IMR-90 (cell line): ENCODE measurements at regions not wholly inside any gene's neighbourhood (a gene's known extent, or its start where the extent isn't known, plus 50 kb on each side); places are given as distances from the start of the nearest gene placed in this dataset.

Experiments used
- ATAC-seq: fragments of 200-7000 bp; cut with Tn5 transposase; 2 replicates; pipeline ENCODE4 v1.9.1; 2020; ENCODE audit warnings: low read depth, mild to moderate bottlenecking, moderate library complexity
- BruUV-seq: library from RNA; stranded (reverse); fragments of 400-500 nt; replicated peaks from 2 replicates; lab custom pipeline; 2021; lab: Mats Ljungman, UMichigan
- CTCF ChIA-PET: fragments of 300-600 bp; formaldehyde crosslinking; extraction: SDS; loops from one replicate; lab custom pipeline; 2021; ENCODE audit warnings: antibody characterized with exemption; lab: Yijun Ruan, JAX
- POLR2A ChIA-PET: fragments of 300-600 bp; sonication (Branson Sonifier 250); formaldehyde crosslinking; loops from one replicate; lab custom pipeline; 2022; ENCODE audit warnings: antibody characterized with exemption; ENCODE audit not compliant: unreplicated experiment; lab: Charles Lee
- DNase-seq: peaks from one replicate; pipeline ENCODE4 v3.0.0; 2013
- H2AFZ ChIP-seq: replicated peaks from 2 replicates; pipeline ENCODE3; 2013; ENCODE audit warnings: low read length, mild to moderate bottlenecking; ENCODE audit not compliant: poor library complexity
- H2AK5ac ChIP-seq: 2 replicates; pipeline ENCODE4 v1.6.1; 2013; ENCODE audit warnings: low read depth, low read length, inconsistent platforms
- H2AK9ac ChIP-seq: replicated peaks from 2 replicates; pipeline ENCODE3; 2013; ENCODE audit warnings: mild to moderate bottlenecking, low read depth, low read length, moderate library complexity; ENCODE audit not compliant: poor library complexity
- H2BK120ac ChIP-seq: 2 replicates; pipeline ENCODE4 v1.6.1; 2013; ENCODE audit warnings: low read depth, low read length, inconsistent platforms
- H2BK15ac ChIP-seq: 3 replicates; pipeline ENCODE4 v1.6.1; 2013; ENCODE audit warnings: low read depth, low read length, inconsistent platforms
- H2BK20ac ChIP-seq: 2 replicates; pipeline ENCODE4 v1.6.1; 2013; ENCODE audit warnings: low read depth, mild to moderate bottlenecking, inconsistent platforms, low read length, moderate library complexity
- H2BK5ac ChIP-seq: 2 replicates; pipeline ENCODE4 v1.6.1; 2013; ENCODE audit warnings: mild to moderate bottlenecking, low read depth, low read length, inconsistent platforms; ENCODE audit not compliant: poor library complexity, severe bottlenecking
- H3K14ac ChIP-seq: replicated peaks from 2 replicates; pipeline ENCODE4 v1.6.1; 2013; ENCODE audit warnings: low read depth, low read length, inconsistent platforms
- H3K18ac ChIP-seq: 2 replicates; pipeline ENCODE4 v1.6.1; 2013; ENCODE audit warnings: low read depth, low read length, control low read depth
- H3K23ac ChIP-seq: 2 replicates; pipeline ENCODE4 v1.6.1; 2013; ENCODE audit warnings: low read depth, low read length, inconsistent platforms
- H3K27ac ChIP-seq: 2 replicates; pipeline ENCODE4 v1.5.1; 2013; ENCODE audit warnings: mild to moderate bottlenecking, control low read depth, low read length; ENCODE audit not compliant: insufficient read depth
- H3K27me3 ChIP-seq: 2 replicates; pipeline ENCODE4 v1.6.1; 2013; ENCODE audit warnings: low read length; ENCODE audit not compliant: control insufficient read depth, insufficient read depth
- H3K36me3 ChIP-seq: 2 replicates; pipeline ENCODE4 v1.6.1; 2013; ENCODE audit warnings: low read length, mixed read lengths; ENCODE audit not compliant: control insufficient read depth, insufficient read depth
- H3K4ac ChIP-seq: 2 replicates; pipeline ENCODE4 v1.6.1; 2013; ENCODE audit warnings: low read depth, low read length, inconsistent platforms
- H3K4me1 ChIP-seq: 2 replicates; pipeline ENCODE4 v1.6.1; 2013; ENCODE audit warnings: low read length, mixed read lengths; ENCODE audit not compliant: control insufficient read depth, insufficient read depth
- H3K4me2 ChIP-seq: 2 replicates; pipeline ENCODE4 v1.6.1; 2013; ENCODE audit warnings: low read depth, mild to moderate bottlenecking, control low read depth, low read length, moderate library complexity
- H3K4me3 ChIP-seq: 2 replicates; pipeline ENCODE4 v1.5.1; 2013; ENCODE audit warnings: low read depth, mild to moderate bottlenecking, control low read depth, low read length, moderate library complexity; ENCODE audit not compliant: insufficient read depth
- H3K56ac ChIP-seq: 2 replicates; pipeline ENCODE4 v1.6.1; 2013; ENCODE audit warnings: low read length, inconsistent platforms; ENCODE audit not compliant: insufficient read depth; ENCODE audit errors: extremely low read depth
- H3K79me1 ChIP-seq, 2 experiments: 2 replicates each; pipeline ENCODE4 v1.6.1; 2013; ENCODE audit warnings: low read length in 2 of 2, inconsistent platforms in 1 of 2, low read depth in 1 of 2
- H3K9ac ChIP-seq: 2 replicates; pipeline ENCODE4 v1.6.1; 2013; ENCODE audit warnings: low read depth, low read length, control low read depth
- H3K9me1 ChIP-seq: 2 replicates; pipeline ENCODE4 v1.6.1; 2013; ENCODE audit warnings: low read length, inconsistent platforms; ENCODE audit not compliant: insufficient read depth
- H3K9me3 ChIP-seq: 2 replicates; pipeline ENCODE4 v1.6.1; 2013; ENCODE audit warnings: low read length; ENCODE audit not compliant: control insufficient read depth, insufficient read depth
- H4K20me1 ChIP-seq: 2 replicates; pipeline ENCODE4 v1.6.1; 2013; ENCODE audit warnings: low read length, inconsistent platforms; ENCODE audit not compliant: insufficient read depth
- H4K5ac ChIP-seq: 2 replicates; pipeline ENCODE4 v1.6.1; 2013; ENCODE audit warnings: mild to moderate bottlenecking, low read depth, low read length, control low read depth
- H4K8ac ChIP-seq, 2 experiments: 2 replicates each; pipeline ENCODE4 v1.6.1; 2013; ENCODE audit warnings: low read depth in 2 of 2, low read length in 2 of 2, control low read depth in 1 of 2, inconsistent platforms in 1 of 2
- H4K91ac ChIP-seq: 2 replicates; pipeline ENCODE4 v1.6.1; 2013; ENCODE audit warnings: low read depth, low read length, inconsistent platforms; ENCODE audit not compliant: insufficient read depth
- BHLHE40 ChIP-seq: fragments of 150-350 bp; IDR thresholded peaks from 2 replicates; pipeline ENCODE4 v1.6.1; 2016; ENCODE audit warnings: mild to moderate bottlenecking, low read depth, low read length
- CHD1 ChIP-seq: IDR thresholded peaks from 2 replicates; pipeline ENCODE4 v1.6.1; 2012; ENCODE audit warnings: low read depth, low read length, improper control_type of control experiment
- FOS ChIP-seq: fragments of 150-350 bp; IDR thresholded peaks from 2 replicates; pipeline ENCODE4 v1.6.1; 2016; ENCODE audit warnings: low read depth, low read length
- MAFK ChIP-seq: IDR thresholded peaks from 2 replicates; pipeline ENCODE4 v1.6.1; 2012; ENCODE audit warnings: low read depth, low read length, improper control_type of control experiment
- MAZ ChIP-seq: IDR thresholded peaks from 2 replicates; pipeline ENCODE4 v1.6.1; 2012; ENCODE audit warnings: low read depth, mild to moderate bottlenecking, low read length, improper control_type of control experiment, moderate library complexity, borderline replicate concordance
- MXI1 ChIP-seq: IDR thresholded peaks from 2 replicates; pipeline ENCODE4 v1.6.1; 2012; ENCODE audit warnings: low read depth, mild to moderate bottlenecking, low read length, moderate library complexity, borderline replicate concordance
- NFE2L2 ChIP-seq: fragments of 150-350 bp; IDR thresholded peaks from 2 replicates; pipeline ENCODE4 v1.6.1; 2016; ENCODE audit warnings: low read depth, mild to moderate bottlenecking, low read length
- POLR2A ChIP-seq: IDR thresholded peaks from 2 replicates; pipeline ENCODE4 v1.6.1; 2012; ENCODE audit warnings: mild to moderate bottlenecking, low read depth, low read length
- RAD21 ChIP-seq: IDR thresholded peaks from 2 replicates; pipeline ENCODE4 v1.6.1; 2012; ENCODE audit warnings: low read length, improper control_type of control experiment
- RCOR1 ChIP-seq: IDR thresholded peaks from 2 replicates; pipeline ENCODE4 v1.6.1; 2012; ENCODE audit warnings: mild to moderate bottlenecking, low read length, improper control_type of control experiment; ENCODE audit not compliant: insufficient replicate concordance
- SMC3 ChIP-seq: fragments of 150-350 bp; IDR thresholded peaks from 2 replicates; pipeline ENCODE4 v1.6.1; 2016; ENCODE audit warnings: low read depth, mild to moderate bottlenecking, antibody characterized with exemption, low read length, moderate library complexity
- WGBS, 2 experiments: methylation state at CpG; one replicate each; pipeline versions ENCODE4 v1.1.5 to v1.1.7; 2013; ENCODE audit warnings: missing lambda C conversion rate in 2 of 2; ENCODE audit not compliant: insufficient read length in 1 of 2; ENCODE audit errors: extremely low coverage in 2 of 2; 5-methylcytosine and 5-hydroxymethylcytosine counted together
- dilution Hi-C: fragments of 300-500 bp; cut with HindIII; formaldehyde crosslinking; loops from one replicate; pipeline ENCODE4 v1.14.3; 2018; ENCODE audit warnings: low sequenced_read_pairs; ENCODE audit not compliant: unreplicated experiment
- in situ Hi-C: fragments of 300-500 bp; cut with MboI; formaldehyde crosslinking; loops from 3 replicates; pipeline ENCODE4 v1.14.3; 2019; ENCODE audit warnings: low sequenced_read_pairs, inconsistent platforms, mixed read lengths
- intact Hi-C: fragments of 100-400 bp; cut with micrococcal nuclease; formaldehyde crosslinking; loops from 2 replicates; pipeline ENCODE4 v1.10.0; 2022
- TF ChIP-seq, protein P1 (sequence below): fragments of 150-350 bp; IDR thresholded peaks from 2 replicates; pipeline ENCODE4 v1.6.1; 2016; ENCODE audit warnings: low read depth, mild to moderate bottlenecking, low read length, moderate library complexity, borderline replicate concordance

DNA sequence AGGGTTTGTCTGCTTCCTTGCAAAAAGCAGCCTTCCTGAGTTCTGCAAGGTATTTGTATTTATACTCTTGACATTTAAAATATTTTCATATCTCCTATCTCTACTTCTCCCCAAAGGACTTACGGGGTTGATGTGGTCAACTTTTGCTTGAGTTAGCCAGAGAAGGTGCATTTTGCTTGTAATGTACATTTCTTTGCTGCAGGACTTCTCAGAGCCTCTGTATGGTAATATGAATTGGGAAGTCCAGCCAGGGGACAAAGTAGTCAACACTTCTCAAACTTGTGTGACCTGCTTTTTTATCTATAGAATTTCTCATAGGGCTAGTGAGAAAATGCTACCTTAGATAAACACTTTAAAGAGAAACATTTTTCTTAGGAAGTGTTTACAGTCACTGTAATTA is 148.2 kb upstream of the LRIG1 start:
- Histone ChIP-seq H3K27me3 (no peaks in the 10 kb centered on the region; the same call in 1 of the 2 replicates), H3K4me2 (no peak overlapping the region), H4K8ac (no peak overlapping the region), H2BK20ac (no peak overlapping the region), H2AFZ (no peak overlapping the region), H3K36me3 (no peaks in the 10 kb centered on the region), H2BK120ac (no peak overlapping the region), H3K4me3 (no peak overlapping the region), H3K9ac (no peak overlapping the region), H3K18ac (no peak overlapping the region), H3K27ac (no peak overlapping the region), H3K14ac (no peak overlapping the region), H3K4ac (no peak overlapping the region), H2BK5ac (no peak overlapping the region), H3K23ac (no peak overlapping the region), H4K20me1 (no peaks in the 10 kb centered on the region), H2AK9ac (no peak overlapping the region), H2BK15ac (no peak overlapping the region), H3K79me1 (no peaks in the 10 kb centered on the region), H3K56ac (no peak overlapping the region), H3K9me1 (no peaks in the 10 kb centered on the region), H4K91ac (no peak overlapping the region), H3K9me3 (no peaks in the 10 kb centered on the region), H3K4me1 (no peaks in the 10 kb centered on the region), H4K5ac (no peak overlapping the region), H2AK5ac (no peak overlapping the region)
- TF ChIP-seq MAZ (no peak), POLR2A (no peak), BHLHE40 (no peak), NFE2L2 (no peak), RAD21 (no peak), MAFK (no peak), CHD1 (no peak), SMC3 (no peak), MXI1 (no peak), FOS (no peak), RCOR1 (no peak)
- TF ChIP-seq, protein P1, sequence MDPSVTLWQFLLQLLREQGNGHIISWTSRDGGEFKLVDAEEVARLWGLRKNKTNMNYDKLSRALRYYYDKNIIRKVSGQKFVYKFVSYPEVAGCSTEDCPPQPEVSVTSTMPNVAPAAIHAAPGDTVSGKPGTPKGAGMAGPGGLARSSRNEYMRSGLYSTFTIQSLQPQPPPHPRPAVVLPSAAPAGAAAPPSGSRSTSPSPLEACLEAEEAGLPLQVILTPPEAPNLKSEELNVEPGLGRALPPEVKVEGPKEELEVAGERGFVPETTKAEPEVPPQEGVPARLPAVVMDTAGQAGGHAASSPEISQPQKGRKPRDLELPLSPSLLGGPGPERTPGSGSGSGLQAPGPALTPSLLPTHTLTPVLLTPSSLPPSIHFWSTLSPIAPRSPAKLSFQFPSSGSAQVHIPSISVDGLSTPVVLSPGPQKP = no peak
- ATAC-seq = no peak
- intact Hi-C loops = no loop called here
- in situ Hi-C loops = no loop called here
- ChIA-PET CTCF (no interaction called here), POLR2A (no interaction called here)
- no TSS peak for BruUV-seq
- DNase-seq = no peak
- dilution Hi-C loops = no loop called here
- WGBS, 2 experiments = no CpG with 5 or more reads among the region's 1 CpG
